Common myeloid progenitor, CD34-positive (primary cell): ENCODE measurements at regions not wholly inside any gene's neighbourhood (a gene's known extent, or its start where the extent isn't known, plus 50 kb on each side); places are given as distances from the start of the nearest gene placed in this dataset.

ENCODE experiments used
- CTCF ChIA-PET: fragments of 350-600 bp; sonication (Branson Sonifier 250); formaldehyde crosslinking; loops from one replicate; lab custom pipeline; 2021; ENCODE audit warnings: antibody characterized with exemption; lab: Charles Lee
- POLR2A ChIA-PET: fragments of 350-600 bp; sonication (Branson Sonifier 250); formaldehyde crosslinking; loops from one replicate; lab custom pipeline; 2021; ENCODE audit warnings: antibody characterized with exemption; lab: Charles Lee
- DNase-seq, 3 donors: peaks; one replicate each; pipeline versions ENCODE4 v3.0.0 to v3.0.0-alpha.2; 2013
- H3K27ac ChIP-seq, 2 experiments: 1 replicate in 1 of 2; 2 replicates in 1 of 2; pipeline ENCODE4 v1.7.0; 2013; ENCODE audit warnings: inconsistent platforms in 2 of 2, low read length in 2 of 2, mild to moderate bottlenecking in 2 of 2, low read depth in 1 of 2, moderate library complexity in 1 of 2; ENCODE audit not compliant: severe bottlenecking in 2 of 2, insufficient read depth in 1 of 2, poor library complexity in 1 of 2
- H3K27me3 ChIP-seq, 5 experiments: replicated peaks in 2 of 5; 1 replicate in 3 of 5; 2 replicates in 2 of 5; pipeline versions ENCODE4 v1.6.1 to v1.7.0; 2013; ENCODE audit warnings: low read length in 4 of 5, mild to moderate bottlenecking in 2 of 5, moderate library complexity in 2 of 5, inconsistent platforms in 1 of 5; ENCODE audit not compliant: insufficient read depth in 5 of 5, control insufficient read depth in 4 of 5
- H3K36me3 ChIP-seq, 4 experiments: 1 replicate in 2 of 4; 2 replicates in 2 of 4; pipeline versions ENCODE4 v1.6.1 to v1.7.0; 2013; ENCODE audit warnings: low read length in 3 of 4, control low read depth in 1 of 4, mild to moderate bottlenecking in 1 of 4; ENCODE audit not compliant: control insufficient read depth in 4 of 4, insufficient read depth in 4 of 4
- H3K4me1 ChIP-seq, 4 experiments: 1 replicate in 3 of 4; 2 replicates in 1 of 4; pipeline versions ENCODE4 v1.6.1 to v1.7.1; 2013; ENCODE audit warnings: low read length in 3 of 4, mild to moderate bottlenecking in 3 of 4, control low read depth in 1 of 4, inconsistent platforms in 1 of 4, moderate library complexity in 1 of 4; ENCODE audit not compliant: control insufficient read depth in 4 of 4, insufficient read depth in 4 of 4; ENCODE audit errors: control extremely low read depth in 1 of 4
- H3K4me3 ChIP-seq, 7 experiments: 1 replicate in 4 of 7; 2 replicates in 3 of 7; pipeline versions ENCODE4 v1.5.1 to v1.7.0; 2013; ENCODE audit warnings: mild to moderate bottlenecking in 7 of 7, low read length in 6 of 7, moderate library complexity in 6 of 7, inconsistent platforms in 2 of 7, low read depth in 2 of 7, control low read depth in 1 of 7; ENCODE audit not compliant: insufficient read depth in 4 of 7, control insufficient read depth in 1 of 7; ENCODE audit errors: extremely low read depth in 1 of 7
- H3K9me3 ChIP-seq, 5 experiments: 1 replicate in 4 of 5; 2 replicates in 1 of 5; pipeline versions ENCODE4 v1.6.1 to v1.7.1; 2013; ENCODE audit warnings: low read length in 4 of 5, mild to moderate bottlenecking in 2 of 5, inconsistent platforms in 1 of 5, low read depth in 1 of 5, moderate library complexity in 1 of 5; ENCODE audit not compliant: control insufficient read depth in 4 of 5, insufficient read depth in 2 of 5; ENCODE audit errors: control extremely low read depth in 1 of 5
- WGBS: methylation state at CpG from one replicate; pipeline ENCODE4 v1.1.5; 2013; ENCODE audit not compliant: insufficient coverage; 5-methylcytosine and 5-hydroxymethylcytosine counted together

DNA sequence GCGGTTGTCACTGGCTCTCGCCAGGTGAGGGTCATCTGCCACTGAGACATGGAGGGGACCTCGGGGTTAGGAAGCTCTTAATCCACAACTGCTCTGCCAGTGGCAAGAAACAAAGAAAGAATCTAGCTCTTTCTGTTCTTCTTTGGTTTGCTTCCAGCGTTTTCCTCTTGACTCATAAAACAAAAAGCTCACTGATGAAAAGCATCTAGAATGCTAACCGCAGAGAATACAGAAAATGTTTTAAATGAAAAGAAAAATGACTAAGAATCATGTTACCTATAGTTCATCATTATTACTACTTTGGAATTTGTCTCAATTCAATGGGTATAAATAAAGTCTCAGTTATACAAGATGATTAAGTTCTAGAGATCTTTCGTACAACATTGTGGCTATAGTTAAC lies 274.8 kb upstream of the TENM3 start:
- CTCF ChIA-PET: no interaction called here
- 92% methylated on average over 3 of the region's 6 CpGs for WGBS
- H3K9me3 ChIP-seq: no peaks in the 10 kb centered on the region
- H3K4me1 ChIP-seq: peaks cover 0 to 2% (median 0%) of the 10 kb centered on the region in 4 experiments
- H3K27me3 ChIP-seq: peaks cover 0 to 4% (median 0%) of the 10 kb centered on the region in 5 experiments
- DNase-seq: no peak
- POLR2A ChIA-PET: no interaction called here
- no peak overlapping the region for H3K4me3 ChIP-seq
- no peaks in the 10 kb centered on the region for H3K36me3 ChIP-seq
- H3K27ac ChIP-seq: no peak overlapping the region

DNA sequence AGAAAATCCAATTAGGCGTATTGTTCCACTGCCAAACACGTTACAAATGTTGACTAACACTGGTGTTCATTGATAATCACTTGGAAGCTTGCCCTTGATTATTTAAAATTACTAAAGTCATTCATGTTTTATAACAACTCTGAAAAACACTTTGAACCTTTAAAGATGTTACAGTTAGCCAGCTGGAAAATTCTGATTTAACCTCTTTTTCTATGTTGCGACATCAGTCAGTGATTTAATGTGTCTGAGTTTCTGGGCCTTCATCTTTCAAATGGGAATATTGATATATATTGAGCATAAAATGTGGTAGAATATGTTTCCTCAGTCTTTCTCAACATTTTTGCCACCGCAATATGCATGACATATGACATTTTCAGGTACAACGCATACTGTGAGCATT lies 274.1 kb upstream of the TENM3 start:
- Histone ChIP-seq H3K9me3 (peaks cover 0 to 5% (median 0%) of the 10 kb centered on the region in 5 experiments), H3K36me3 (no peaks in the 10 kb centered on the region), H3K4me1 (peaks cover 0 to 2% (median 0%) of the 10 kb centered on the region in 4 experiments), H3K27ac (no peak overlapping the region), H3K27me3 (peaks cover 0 to 4% (median 0%) of the 10 kb centered on the region in 5 experiments), H3K4me3 (no peak overlapping the region)
- DNase-seq: no peak
- WGBS: 100% methylated on average over 2 of the region's 5 CpGs
- CTCF ChIA-PET: no interaction called here
- POLR2A ChIA-PET: no interaction called here

DNA sequence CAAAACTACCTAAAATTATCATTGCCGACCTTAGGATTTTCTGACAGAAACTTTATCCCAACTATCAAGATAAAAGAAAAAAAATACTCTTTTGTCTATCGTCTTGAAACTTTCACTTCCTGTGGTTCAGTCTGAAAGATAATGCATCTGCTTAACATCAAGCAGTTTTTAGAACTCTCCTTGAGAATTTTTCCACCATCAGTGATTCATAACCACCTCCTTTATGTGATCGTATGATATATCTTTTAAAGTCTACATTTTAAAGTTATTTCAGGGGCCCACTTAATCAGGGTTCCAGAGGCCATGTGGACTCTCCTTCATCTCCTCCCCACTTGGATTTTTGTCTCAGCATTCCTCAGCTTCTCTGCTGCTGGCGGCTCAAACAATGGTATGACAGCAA lies 272.8 kb upstream of the TENM3 start:
- no peak overlapping the region for H3K4me3 ChIP-seq
- H3K9me3 ChIP-seq: peaks cover 0 to 5% (median 0%) of the 10 kb centered on the region in 5 experiments
- H3K27ac ChIP-seq: no peak overlapping the region
- ChIA-PET CTCF (no interaction called here), POLR2A (no interaction called here)
- peak in 1 of 3 donors; percentile 24 for DNase-seq
- H3K4me1 ChIP-seq: peaks cover 0 to 2% (median 0%) of the 10 kb centered on the region in 4 experiments
- no peaks in the 10 kb centered on the region for H3K36me3 ChIP-seq
- peaks cover 0 to 4% (median 0%) of the 10 kb centered on the region in 5 experiments for H3K27me3 ChIP-seq
- WGBS: 81% methylated on average over 2 of the region's 4 CpGs

DNA sequence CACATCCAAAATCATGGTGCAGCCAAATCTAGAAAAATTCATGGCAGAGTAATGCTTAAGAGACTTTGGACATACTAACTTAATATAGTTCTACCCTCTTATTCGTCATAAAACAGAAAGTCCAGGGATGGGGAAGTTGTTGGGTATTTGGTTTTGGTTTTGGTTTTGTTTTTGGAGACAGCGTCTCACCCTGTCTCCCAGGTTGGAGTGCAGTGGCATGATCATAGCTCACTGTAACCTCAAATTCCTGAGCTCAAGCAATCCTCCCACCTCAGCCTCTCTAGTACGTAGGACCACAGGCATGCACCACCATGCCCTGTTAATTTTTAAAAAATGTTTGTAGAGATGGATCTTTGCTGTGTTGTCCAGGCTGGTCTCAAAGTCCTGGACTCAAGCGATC lies 271.8 kb upstream of the TENM3 start:
- DNase-seq: peak in 2 of 3 donors; percentile 57 to 60
- Histone ChIP-seq H3K9me3 (peaks cover 0 to 5% (median 0%) of the 10 kb centered on the region in 5 experiments), H3K36me3 (no peaks in the 10 kb centered on the region), H3K4me3 (peak overlapping the region in 4 of 7 experiments; percentile 5 to 65 (median 27)), H3K4me1 (peaks cover 0 to 2% (median 0%) of the 10 kb centered on the region in 4 experiments), H3K27me3 (peaks cover 0 to 4% (median 0%) of the 10 kb centered on the region in 5 experiments), H3K27ac (no peak overlapping the region)
- ChIA-PET POLR2A (no interaction called here), CTCF (no interaction called here)
- WGBS: 60% methylated on average over 2 of the region's 4 CpGs

DNA sequence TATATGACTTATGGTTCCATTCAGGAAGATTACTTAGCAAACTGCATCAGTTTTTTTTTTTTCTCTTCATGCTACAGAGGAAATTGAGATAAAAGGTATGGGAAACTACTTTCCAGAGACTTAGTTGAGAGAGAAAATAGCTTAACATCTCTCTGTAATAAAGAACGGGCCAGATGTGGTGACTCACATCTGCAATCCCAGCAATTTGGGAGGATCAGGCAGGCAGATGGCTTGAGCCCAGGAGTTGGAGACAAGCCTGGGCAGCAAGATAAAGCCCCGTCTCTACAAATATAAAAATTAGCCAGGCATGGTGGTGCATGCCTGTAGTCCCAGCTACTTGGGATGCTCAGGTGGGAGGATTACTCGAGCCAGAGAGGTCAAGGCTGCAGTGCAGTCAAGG lies 271.2 kb upstream of the TENM3 start:
- ChIA-PET CTCF (no interaction called here), POLR2A (no interaction called here)
- Histone ChIP-seq H3K4me1 (peaks cover 0 to 2% (median 0%) of the 10 kb centered on the region in 4 experiments), H3K27ac (no peak overlapping the region), H3K4me3 (peak overlapping the region in 1 of 7 experiments; percentile 65), H3K36me3 (no peaks in the 10 kb centered on the region), H3K9me3 (peaks cover 0 to 5% (median 0%) of the 10 kb centered on the region in 5 experiments), H3K27me3 (peaks cover 0 to 4% (median 0%) of the 10 kb centered on the region in 5 experiments)
- DNase-seq: no peak
- WGBS: 96% methylated on average over 3 of the region's 3 CpGs

DNA sequence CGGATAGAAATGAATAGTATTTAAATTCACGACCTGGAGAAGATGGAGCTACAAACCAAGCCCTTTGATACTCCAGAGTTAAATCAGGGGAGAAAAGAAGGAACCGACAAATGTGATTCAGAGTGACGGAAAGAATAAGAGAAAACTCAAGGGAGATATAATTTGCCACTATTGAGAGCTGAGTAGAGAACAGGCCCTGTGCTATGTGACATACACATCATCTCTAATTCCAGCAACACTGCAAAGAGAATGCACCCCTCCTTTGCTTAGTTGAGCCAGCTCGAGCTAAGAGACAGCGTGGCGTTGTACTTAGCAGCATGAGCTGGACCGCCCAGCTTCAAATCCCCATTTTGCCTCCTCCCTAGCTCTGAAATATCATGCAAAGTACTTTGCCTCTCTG lies 266.4 kb upstream of the TENM3 start:
- 100% methylated on average over 5 of the region's 8 CpGs for WGBS

DNA sequence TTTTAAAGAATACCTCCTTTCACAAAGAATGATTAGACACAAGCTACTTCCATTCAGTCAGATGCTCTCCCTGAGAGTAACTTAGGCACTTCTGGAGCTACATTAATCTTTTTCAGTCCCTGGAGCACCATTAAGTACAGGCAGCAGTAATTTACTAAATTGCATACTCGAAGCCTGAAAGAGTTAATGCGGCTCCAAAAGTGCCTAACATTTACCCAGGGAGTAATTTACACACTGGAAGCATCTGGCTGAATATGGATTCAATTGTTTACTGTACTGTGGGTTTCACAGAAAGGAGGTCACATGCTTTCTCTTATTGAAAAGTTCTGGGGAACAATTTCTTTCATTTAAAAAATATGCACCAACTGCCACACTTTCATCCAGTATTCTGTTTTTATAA lies 260.8 kb upstream of the TENM3 start:
- H3K4me3 ChIP-seq: no peak overlapping the region
- ChIA-PET CTCF (no interaction called here), POLR2A (no interaction called here)
- WGBS: no CpG with 5 or more reads among the region's 2 CpGs
- no peak overlapping the region for H3K27ac ChIP-seq
- no peaks in the 10 kb centered on the region for H3K4me1 ChIP-seq
- no peak for DNase-seq
- no peaks in the 10 kb centered on the region for H3K9me3 ChIP-seq
- H3K27me3 ChIP-seq: peaks cover 0 to 1% (median 0%) of the 10 kb centered on the region in 5 experiments
- H3K36me3 ChIP-seq: no peaks in the 10 kb centered on the region

More for the DNA sequence above, 266.4 kb upstream of the TENM3 start:
- no peak for DNase-seq
- peaks cover 0 to 5% (median 0%) of the 10 kb centered on the region in 5 experiments for H3K9me3 ChIP-seq
- H3K36me3 ChIP-seq: no peaks in the 10 kb centered on the region
- H3K4me1 ChIP-seq: no peaks in the 10 kb centered on the region
- ChIA-PET POLR2A (no interaction called here), CTCF (no interaction called here)
- no peak overlapping the region for H3K4me3 ChIP-seq
- no peaks in the 10 kb centered on the region for H3K27me3 ChIP-seq
- no peak overlapping the region for H3K27ac ChIP-seq
